Hematopoietic multipotent progenitor cell treated with erythropoietin and hydrocortisone succinate and interleukin-3 and kit ligand, for 6 days (in vitro differentiated cells): ENCODE measurements at regions not wholly inside any gene's neighbourhood (a gene's known extent, or its start where the extent isn't known, plus 50 kb on each side); places are given as distances from the start of the nearest gene placed in this dataset.

Experiments used
- DNase-seq: peaks from one replicate; pipeline ENCODE4 v3.0.0-alpha.2; 2015

DNA sequence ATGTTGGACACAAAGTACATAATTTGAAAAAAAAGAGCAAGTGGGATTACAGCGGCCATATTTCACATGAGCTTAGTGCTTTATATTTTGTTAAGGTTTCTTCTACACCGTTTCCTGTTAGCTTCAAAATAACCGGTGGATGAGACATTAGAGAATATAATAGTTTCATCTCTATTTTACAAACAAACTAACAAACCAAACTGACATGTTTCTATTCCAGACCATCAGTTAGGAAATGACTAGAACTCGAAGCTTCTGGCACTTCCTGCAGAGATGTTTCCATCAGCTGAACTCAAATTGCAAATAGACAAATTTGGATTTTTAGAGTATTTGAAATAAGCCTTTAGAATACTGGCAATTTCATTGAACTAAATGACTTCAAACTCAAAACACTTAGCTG is 86.5 kb downstream of the MTRR start:
- no peak for DNase-seq

DNA sequence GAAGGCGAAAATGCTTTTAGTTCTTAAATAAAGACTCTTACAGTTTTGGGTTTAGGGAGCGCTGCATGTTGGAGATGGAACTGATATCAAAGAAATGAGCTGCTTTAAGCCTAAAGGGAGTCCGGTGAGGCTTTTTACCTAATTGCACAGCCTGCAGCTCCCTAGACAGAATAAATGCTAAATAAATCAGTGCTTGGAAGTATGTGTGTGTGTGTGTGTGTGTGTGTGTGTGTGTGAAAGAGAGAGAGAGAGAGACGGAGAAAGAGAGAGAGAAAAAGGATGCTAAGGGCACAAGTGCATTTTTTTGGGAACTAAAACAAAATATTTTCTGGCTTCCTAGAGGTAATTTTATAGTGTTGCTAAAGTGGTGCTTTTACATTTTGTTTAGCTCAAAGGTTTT is 88.4 kb downstream of the MTRR start:
- DNase-seq, result no peak

DNA sequence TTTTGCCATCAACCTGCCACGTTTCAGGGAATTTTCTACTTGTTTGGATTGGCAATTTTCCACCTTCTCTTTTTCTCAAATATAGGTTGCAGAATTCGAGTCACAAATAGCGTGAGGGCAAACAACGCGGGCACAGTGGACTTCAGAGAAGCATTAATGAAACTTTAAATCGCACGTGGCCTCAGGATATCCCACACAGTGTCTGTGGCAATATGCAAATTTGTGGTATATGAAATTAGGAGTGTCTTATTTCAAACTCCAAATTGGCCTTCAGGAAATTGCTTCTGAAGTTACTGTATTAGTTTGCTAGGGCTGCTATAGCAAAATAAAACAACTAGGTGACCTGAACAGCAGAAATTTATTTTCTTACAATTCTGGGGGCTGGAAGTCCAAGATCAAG is 91.2 kb downstream of the MTRR start:
- DNase-seq, result no peak

GRCh38 chr5:7961540-7961939 is 92.6 kb downstream of the MTRR start:
- no peak for DNase-seq

GRCh38 chr5:7970816-7971215 is 101.9 kb downstream of the MTRR start:
- no peak for DNase-seq

DNA sequence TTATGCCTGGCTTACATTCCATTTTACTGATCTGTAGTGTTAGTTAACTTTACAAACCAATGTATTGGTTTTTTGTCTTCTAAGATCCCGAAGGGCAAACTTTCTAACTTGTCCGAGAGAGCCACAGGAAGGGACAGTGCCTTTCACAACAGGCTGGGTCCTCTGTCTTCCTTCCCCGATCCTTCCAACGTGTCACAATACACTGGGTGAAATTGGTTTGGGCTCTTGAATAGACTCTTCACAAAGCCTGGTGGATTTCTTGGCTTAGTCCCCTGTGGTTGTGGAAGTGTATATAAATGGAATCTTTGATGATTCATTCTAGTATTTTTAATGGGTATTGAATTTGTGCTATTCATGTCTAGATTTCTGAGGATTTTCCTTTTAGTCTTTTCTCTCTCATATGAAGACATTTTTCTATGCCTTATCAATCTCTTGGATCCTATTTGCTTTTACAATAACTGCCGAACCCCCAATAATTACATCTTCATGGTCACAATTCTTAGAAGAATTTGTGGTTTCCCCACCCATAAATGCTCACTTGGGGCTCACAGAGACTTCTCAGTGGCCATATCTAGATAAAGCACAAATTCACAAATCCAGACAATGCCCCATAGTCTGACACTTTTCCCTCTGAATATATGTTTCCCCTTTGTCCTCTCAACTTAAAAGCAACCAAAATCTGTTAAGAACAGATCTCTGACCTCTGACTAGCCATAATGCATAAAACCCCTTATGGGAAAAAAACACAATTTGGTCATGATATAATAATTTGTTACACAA is 107.7 kb downstream of the MTRR start:
- DNase-seq, result no peak

DNA sequence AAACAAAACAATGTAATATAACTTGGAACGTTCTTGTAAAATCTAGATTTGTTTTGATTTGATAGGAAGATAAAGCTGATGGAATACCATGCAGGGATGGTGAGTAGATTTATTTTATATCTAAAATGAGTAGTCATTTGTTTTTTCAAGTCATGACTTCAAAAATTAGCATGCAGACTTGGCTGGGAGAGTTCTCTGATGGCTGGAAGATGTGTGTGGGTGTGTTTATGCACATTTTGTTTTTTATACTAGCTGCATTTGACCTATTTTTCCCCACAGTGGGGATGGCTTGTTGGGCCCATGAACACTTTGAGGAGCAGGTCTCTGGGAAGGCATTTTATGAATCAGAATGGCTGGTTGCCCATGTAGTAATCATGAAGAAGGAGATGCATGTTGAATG is 109.2 kb downstream of the MTRR start:
- no peak for DNase-seq

- no peak for DNase-seq
Observed at GRCh38 chr5:7978991-7979390, 110.0 kb downstream of the MTRR start.

- no peak for DNase-seq
Observed at GRCh38 chr5:7980881-7981280, 111.9 kb downstream of the MTRR start.

GRCh38 chr5:7983433-7983832 is 114.5 kb downstream of the MTRR start:
- no peak for DNase-seq

DNA sequence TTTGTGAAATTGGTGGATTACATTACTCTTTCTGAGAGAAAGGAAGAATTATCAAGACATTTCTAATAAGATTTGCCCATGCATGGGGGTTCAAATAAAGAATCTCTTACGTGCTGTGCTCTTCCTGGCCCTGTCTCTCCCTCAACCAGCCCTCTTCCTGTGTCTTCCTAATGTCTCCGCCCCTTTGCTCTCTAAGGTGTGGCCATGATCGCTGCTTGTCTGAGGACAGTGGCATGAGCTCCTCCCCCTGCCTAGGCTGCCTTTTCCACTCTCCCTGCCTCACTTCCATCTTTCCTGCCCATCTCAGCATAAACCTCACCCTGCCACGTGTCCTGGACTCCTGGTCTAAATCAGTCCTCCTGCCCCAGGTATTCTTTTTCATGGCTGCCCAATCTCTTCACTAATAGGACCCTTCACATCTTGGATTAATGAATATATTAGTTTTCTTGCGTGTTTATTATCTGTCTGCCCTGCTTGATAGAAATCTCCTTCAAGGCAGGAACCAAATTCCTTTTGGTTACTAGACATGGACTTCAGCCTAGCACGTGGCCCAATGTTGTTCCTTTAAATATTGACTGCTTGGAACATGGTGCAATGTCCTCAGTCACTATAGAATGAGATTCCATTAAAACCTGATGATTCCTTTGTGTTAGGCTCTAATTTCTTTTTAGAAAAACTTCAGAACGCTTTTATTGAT is 122.3 kb downstream of the MTRR start:
- no peak for DNase-seq

GRCh38 chr5:7995688-7996294 is 126.8 kb downstream of the MTRR start:
- DNase-seq, result no peak

DNA sequence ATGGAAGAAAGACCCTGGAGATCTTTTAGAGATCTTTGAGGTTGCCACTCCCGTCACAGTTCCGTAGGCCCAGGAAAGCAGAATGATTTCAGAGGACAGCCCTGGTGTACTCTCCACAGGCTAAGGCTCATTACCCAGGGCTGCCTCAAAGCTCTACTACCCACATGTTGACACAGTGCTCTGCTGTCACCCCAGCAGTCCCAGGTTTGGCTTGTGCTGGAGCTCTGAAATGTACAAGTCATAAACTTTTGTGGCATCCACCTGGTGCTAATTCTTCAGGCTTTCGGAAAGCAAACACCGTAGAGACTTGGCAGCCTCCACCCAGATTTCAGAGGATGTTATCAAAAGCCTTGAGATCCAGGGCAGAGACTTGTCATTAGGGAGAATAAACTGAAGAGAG is 136.5 kb downstream of the MTRR start:
- no peak for DNase-seq

DNA sequence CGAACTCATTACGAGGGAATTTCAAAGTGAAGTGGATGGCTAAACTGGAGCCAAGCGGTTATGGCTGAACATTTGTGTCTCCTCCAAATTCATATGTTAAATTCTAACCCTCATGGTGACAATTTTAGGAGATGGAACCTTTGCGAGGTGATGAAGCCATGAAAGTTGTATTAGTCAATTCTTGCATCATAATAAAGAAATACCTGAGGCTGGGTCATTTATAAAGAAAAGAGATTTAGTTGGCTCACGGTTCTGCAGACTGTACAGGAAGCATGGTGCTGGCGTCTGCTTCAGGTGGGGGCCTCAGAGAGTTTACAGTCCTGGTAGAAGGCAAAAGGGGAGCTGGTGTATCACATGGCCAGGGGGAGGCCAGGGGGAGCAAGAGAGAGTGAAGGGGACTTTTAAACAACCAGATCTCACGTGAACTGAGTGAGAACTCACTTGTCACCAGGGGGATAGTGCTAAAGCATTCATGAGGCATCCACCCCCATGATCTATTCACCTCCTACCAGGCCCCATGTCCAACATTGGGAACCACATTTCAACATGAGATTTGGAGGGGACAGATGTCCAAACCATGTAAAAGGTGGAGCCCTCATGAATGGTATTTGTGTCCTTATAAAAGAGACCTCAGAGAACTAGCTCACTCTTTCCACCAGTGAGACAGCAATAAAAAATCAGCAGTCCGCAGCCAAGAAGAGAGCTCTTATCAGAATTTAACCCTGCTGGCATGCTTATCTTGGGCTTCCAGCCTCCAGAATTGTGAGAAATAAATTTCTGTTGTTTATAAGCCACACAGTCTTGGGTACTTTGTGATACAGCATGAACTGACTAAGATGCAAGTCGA is 143.4 kb downstream of the MTRR start:
- peak; percentile 27 for DNase-seq

DNA sequence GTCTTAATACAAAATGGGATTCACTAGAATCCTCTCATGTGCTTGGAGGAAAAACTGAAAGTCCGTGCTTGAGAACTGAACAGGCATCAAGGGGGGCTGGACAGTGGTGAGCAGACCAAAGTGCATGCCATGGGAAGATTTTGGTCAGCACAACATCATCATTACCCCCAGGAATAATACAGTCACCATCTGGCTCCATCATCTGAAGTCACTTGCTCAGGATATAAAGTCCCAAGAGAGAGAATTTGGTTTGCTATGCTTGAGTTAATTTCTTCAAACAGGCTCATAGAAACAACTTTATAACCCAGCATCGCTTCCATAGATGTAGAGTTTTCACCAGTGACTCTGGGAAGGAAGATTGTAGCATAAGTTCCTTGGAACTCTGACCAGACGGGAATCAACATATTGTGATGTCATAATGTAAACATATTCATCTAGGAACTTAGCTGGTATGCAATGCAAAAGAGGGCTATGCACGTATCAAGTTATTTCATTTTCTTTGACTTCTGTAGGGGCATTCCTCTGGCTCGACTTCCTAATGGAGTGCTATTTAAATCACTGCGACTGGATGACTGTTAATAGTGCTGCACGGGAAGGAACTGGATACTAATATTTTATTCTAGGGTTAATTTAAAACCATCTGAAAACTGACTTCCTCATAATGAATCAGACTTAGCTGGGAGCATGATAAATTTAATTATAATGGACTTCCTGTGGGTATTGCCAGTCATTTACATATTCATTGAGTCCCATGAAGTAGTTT is 145.2 kb downstream of the MTRR start:
- DNase-seq, result no peak

DNA sequence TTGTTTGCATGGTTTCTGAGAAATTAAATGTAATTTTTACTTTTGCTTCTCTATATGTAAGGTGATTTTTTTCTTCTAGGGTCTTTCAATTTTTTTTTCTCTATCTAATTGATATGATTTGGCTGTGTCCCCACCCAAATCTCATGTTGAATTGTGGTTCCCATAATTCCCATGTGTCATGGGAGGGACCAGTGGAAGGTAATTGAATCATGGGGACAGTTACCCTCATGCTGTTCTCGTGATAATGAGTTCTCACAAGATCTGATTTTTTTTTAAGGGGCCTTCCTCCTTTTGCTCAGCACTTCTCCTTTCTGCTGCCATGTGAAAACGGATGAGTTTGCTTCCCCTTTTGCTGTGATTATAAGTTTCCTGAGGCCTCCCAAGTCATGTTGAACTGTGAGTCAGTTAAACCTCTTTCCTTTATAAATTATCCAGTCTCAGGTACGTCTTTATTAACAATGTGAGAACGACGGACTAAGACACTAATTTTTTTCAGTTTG is 150.8 kb downstream of the MTRR start:
- DNase-seq, result peak; percentile 32

DNA sequence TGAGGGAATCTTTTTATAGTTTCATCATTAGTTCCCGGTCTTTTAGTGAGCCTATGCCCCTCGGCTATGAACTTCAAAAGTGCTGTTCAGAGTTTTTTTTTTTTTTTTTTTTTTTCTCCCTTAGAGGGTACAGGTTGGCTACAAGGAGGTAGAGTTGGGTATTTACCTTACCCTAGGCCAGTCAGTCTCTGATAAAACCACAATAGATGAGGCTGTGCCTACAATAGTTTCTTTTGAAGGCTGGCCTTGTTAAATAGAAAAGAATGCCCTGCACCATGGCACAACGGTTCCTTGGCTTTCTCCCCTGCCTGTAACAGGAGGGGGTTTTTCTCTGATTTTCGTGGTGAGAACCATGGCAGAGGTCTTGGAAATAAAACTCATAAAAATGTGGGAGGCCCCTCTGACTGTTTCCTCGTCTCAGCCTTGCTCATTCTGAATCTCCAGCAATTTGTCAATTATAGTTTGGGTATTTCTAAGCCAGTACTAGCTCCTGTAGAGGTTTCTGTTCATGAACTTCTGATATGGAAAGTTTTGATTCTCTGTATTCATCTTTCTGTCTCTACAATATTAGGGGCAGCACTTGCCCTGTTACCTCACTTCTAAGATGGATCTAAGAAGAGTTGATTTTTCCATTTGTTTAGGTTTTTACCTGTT is 152.0 kb downstream of the MTRR start:
- no peak for DNase-seq

- DNase-seq, result no peak
Observed at GRCh38 chr5:8028243-8028642, 159.3 kb downstream of the MTRR start.

GRCh38 chr5:8033261-8033660 is 164.3 kb downstream of the MTRR start:
- DNase-seq, result no peak

DNA sequence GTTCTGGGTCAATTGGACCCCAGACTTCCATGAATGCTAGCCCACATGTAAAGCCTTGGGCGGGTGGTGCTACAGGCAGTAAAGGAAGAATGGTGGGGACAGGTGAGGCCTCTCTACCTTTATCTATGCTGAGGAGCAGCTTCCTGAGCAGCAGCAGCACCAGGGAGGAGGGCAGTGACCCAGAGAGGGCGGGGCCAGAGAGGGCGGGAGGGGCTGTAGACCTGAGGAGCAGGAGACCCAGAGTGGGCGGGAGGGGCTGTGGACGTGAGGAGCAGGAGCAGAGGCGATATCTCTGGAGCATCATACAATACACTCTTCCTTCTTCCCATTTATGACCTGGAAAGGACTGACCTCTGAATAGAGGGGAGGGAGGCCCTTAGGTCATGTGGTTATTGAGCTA is 165.9 kb downstream of the MTRR start:
- no peak for DNase-seq

- no peak for DNase-seq
Observed at GRCh38 chr5:8048920-8049319, 180.0 kb downstream of the MTRR start.
